IMR-90 (cell line): ENCODE measurements at regions not wholly inside any gene's neighbourhood (a gene's known extent, or its start where the extent isn't known, plus 50 kb on each side); places are given as distances from the start of the nearest gene placed in this dataset.

Source experiments
- ATAC-seq: fragments of 200-7000 bp; cut with Tn5 transposase; 2 replicates; pipeline ENCODE4 v1.9.1; 2020; ENCODE audit warnings: low read depth, mild to moderate bottlenecking, moderate library complexity
- BruUV-seq: library from RNA; stranded (reverse); fragments of 400-500 nt; replicated peaks from 2 replicates; lab custom pipeline; 2021; lab: Mats Ljungman, UMichigan
- CTCF ChIA-PET: fragments of 300-600 bp; formaldehyde crosslinking; extraction: SDS; loops from one replicate; lab custom pipeline; 2021; ENCODE audit warnings: antibody characterized with exemption; lab: Yijun Ruan, JAX
- POLR2A ChIA-PET: fragments of 300-600 bp; sonication (Branson Sonifier 250); formaldehyde crosslinking; loops from one replicate; lab custom pipeline; 2022; ENCODE audit warnings: antibody characterized with exemption; ENCODE audit not compliant: unreplicated experiment; lab: Charles Lee
- DNase-seq: peaks from one replicate; pipeline ENCODE4 v3.0.0; 2013
- H2AFZ ChIP-seq: replicated peaks from 2 replicates; pipeline ENCODE3; 2013; ENCODE audit warnings: low read length, mild to moderate bottlenecking; ENCODE audit not compliant: poor library complexity
- H2AK5ac ChIP-seq: 2 replicates; pipeline ENCODE4 v1.6.1; 2013; ENCODE audit warnings: low read depth, low read length, inconsistent platforms
- H2AK9ac ChIP-seq: replicated peaks from 2 replicates; pipeline ENCODE3; 2013; ENCODE audit warnings: mild to moderate bottlenecking, low read depth, low read length, moderate library complexity; ENCODE audit not compliant: poor library complexity
- H2BK120ac ChIP-seq: 2 replicates; pipeline ENCODE4 v1.6.1; 2013; ENCODE audit warnings: low read depth, low read length, inconsistent platforms
- H2BK15ac ChIP-seq: 3 replicates; pipeline ENCODE4 v1.6.1; 2013; ENCODE audit warnings: low read depth, low read length, inconsistent platforms
- H2BK20ac ChIP-seq: 2 replicates; pipeline ENCODE4 v1.6.1; 2013; ENCODE audit warnings: low read depth, mild to moderate bottlenecking, inconsistent platforms, low read length, moderate library complexity
- H2BK5ac ChIP-seq: 2 replicates; pipeline ENCODE4 v1.6.1; 2013; ENCODE audit warnings: mild to moderate bottlenecking, low read depth, low read length, inconsistent platforms; ENCODE audit not compliant: poor library complexity, severe bottlenecking
- H3K14ac ChIP-seq: replicated peaks from 2 replicates; pipeline ENCODE4 v1.6.1; 2013; ENCODE audit warnings: low read depth, low read length, inconsistent platforms
- H3K18ac ChIP-seq: 2 replicates; pipeline ENCODE4 v1.6.1; 2013; ENCODE audit warnings: low read depth, low read length, control low read depth
- H3K23ac ChIP-seq: 2 replicates; pipeline ENCODE4 v1.6.1; 2013; ENCODE audit warnings: low read depth, low read length, inconsistent platforms
- H3K27ac ChIP-seq: 2 replicates; pipeline ENCODE4 v1.5.1; 2013; ENCODE audit warnings: mild to moderate bottlenecking, control low read depth, low read length; ENCODE audit not compliant: insufficient read depth
- H3K27me3 ChIP-seq: 2 replicates; pipeline ENCODE4 v1.6.1; 2013; ENCODE audit warnings: low read length; ENCODE audit not compliant: control insufficient read depth, insufficient read depth
- H3K36me3 ChIP-seq: 2 replicates; pipeline ENCODE4 v1.6.1; 2013; ENCODE audit warnings: low read length, mixed read lengths; ENCODE audit not compliant: control insufficient read depth, insufficient read depth
- H3K4ac ChIP-seq: 2 replicates; pipeline ENCODE4 v1.6.1; 2013; ENCODE audit warnings: low read depth, low read length, inconsistent platforms
- H3K4me1 ChIP-seq: 2 replicates; pipeline ENCODE4 v1.6.1; 2013; ENCODE audit warnings: low read length, mixed read lengths; ENCODE audit not compliant: control insufficient read depth, insufficient read depth
- H3K4me2 ChIP-seq: 2 replicates; pipeline ENCODE4 v1.6.1; 2013; ENCODE audit warnings: low read depth, mild to moderate bottlenecking, control low read depth, low read length, moderate library complexity
- H3K4me3 ChIP-seq: 2 replicates; pipeline ENCODE4 v1.5.1; 2013; ENCODE audit warnings: low read depth, mild to moderate bottlenecking, control low read depth, low read length, moderate library complexity; ENCODE audit not compliant: insufficient read depth
- H3K56ac ChIP-seq: 2 replicates; pipeline ENCODE4 v1.6.1; 2013; ENCODE audit warnings: low read length, inconsistent platforms; ENCODE audit not compliant: insufficient read depth; ENCODE audit errors: extremely low read depth
- H3K79me1 ChIP-seq, 2 experiments: 2 replicates each; pipeline ENCODE4 v1.6.1; 2013; ENCODE audit warnings: low read length in 2 of 2, inconsistent platforms in 1 of 2, low read depth in 1 of 2
- H3K9ac ChIP-seq: 2 replicates; pipeline ENCODE4 v1.6.1; 2013; ENCODE audit warnings: low read depth, low read length, control low read depth
- H3K9me1 ChIP-seq: 2 replicates; pipeline ENCODE4 v1.6.1; 2013; ENCODE audit warnings: low read length, inconsistent platforms; ENCODE audit not compliant: insufficient read depth
- H3K9me3 ChIP-seq: 2 replicates; pipeline ENCODE4 v1.6.1; 2013; ENCODE audit warnings: low read length; ENCODE audit not compliant: control insufficient read depth, insufficient read depth
- H4K20me1 ChIP-seq: 2 replicates; pipeline ENCODE4 v1.6.1; 2013; ENCODE audit warnings: low read length, inconsistent platforms; ENCODE audit not compliant: insufficient read depth
- H4K5ac ChIP-seq: 2 replicates; pipeline ENCODE4 v1.6.1; 2013; ENCODE audit warnings: mild to moderate bottlenecking, low read depth, low read length, control low read depth
- H4K8ac ChIP-seq, 2 experiments: 2 replicates each; pipeline ENCODE4 v1.6.1; 2013; ENCODE audit warnings: low read depth in 2 of 2, low read length in 2 of 2, control low read depth in 1 of 2, inconsistent platforms in 1 of 2
- H4K91ac ChIP-seq: 2 replicates; pipeline ENCODE4 v1.6.1; 2013; ENCODE audit warnings: low read depth, low read length, inconsistent platforms; ENCODE audit not compliant: insufficient read depth
- BHLHE40 ChIP-seq: fragments of 150-350 bp; IDR thresholded peaks from 2 replicates; pipeline ENCODE4 v1.6.1; 2016; ENCODE audit warnings: mild to moderate bottlenecking, low read depth, low read length
- CEBPB ChIP-seq: IDR thresholded peaks from 2 replicates; pipeline ENCODE4 v1.6.1; 2012; ENCODE audit warnings: low read depth, low read length, improper control_type of control experiment
- CHD1 ChIP-seq: IDR thresholded peaks from 2 replicates; pipeline ENCODE4 v1.6.1; 2012; ENCODE audit warnings: low read depth, low read length, improper control_type of control experiment
- CTCF ChIP-seq: conservative IDR thresholded peaks from 2 replicates; pipeline ENCODE4 v1.5.1; 2012; ENCODE audit warnings: mild to moderate bottlenecking, low read depth, low read length, improper control_type of control experiment
- ELK1 ChIP-seq: fragments of 150-350 bp; IDR thresholded peaks from 2 replicates; pipeline ENCODE4 v1.6.1; 2016; ENCODE audit warnings: low read depth, mild to moderate bottlenecking, low read length, moderate library complexity, borderline replicate concordance
- FOS ChIP-seq: fragments of 150-350 bp; IDR thresholded peaks from 2 replicates; pipeline ENCODE4 v1.6.1; 2016; ENCODE audit warnings: low read depth, low read length
- MAFK ChIP-seq: IDR thresholded peaks from 2 replicates; pipeline ENCODE4 v1.6.1; 2012; ENCODE audit warnings: low read depth, low read length, improper control_type of control experiment
- MAZ ChIP-seq: IDR thresholded peaks from 2 replicates; pipeline ENCODE4 v1.6.1; 2012; ENCODE audit warnings: low read depth, mild to moderate bottlenecking, low read length, improper control_type of control experiment, moderate library complexity, borderline replicate concordance
- MXI1 ChIP-seq: IDR thresholded peaks from 2 replicates; pipeline ENCODE4 v1.6.1; 2012; ENCODE audit warnings: low read depth, mild to moderate bottlenecking, low read length, moderate library complexity, borderline replicate concordance
- NFE2L2 ChIP-seq: fragments of 150-350 bp; IDR thresholded peaks from 2 replicates; pipeline ENCODE4 v1.6.1; 2016; ENCODE audit warnings: low read depth, mild to moderate bottlenecking, low read length
- POLR2A ChIP-seq: IDR thresholded peaks from 2 replicates; pipeline ENCODE4 v1.6.1; 2012; ENCODE audit warnings: mild to moderate bottlenecking, low read depth, low read length
- RAD21 ChIP-seq: IDR thresholded peaks from 2 replicates; pipeline ENCODE4 v1.6.1; 2012; ENCODE audit warnings: low read length, improper control_type of control experiment
- RCOR1 ChIP-seq: IDR thresholded peaks from 2 replicates; pipeline ENCODE4 v1.6.1; 2012; ENCODE audit warnings: mild to moderate bottlenecking, low read length, improper control_type of control experiment; ENCODE audit not compliant: insufficient replicate concordance
- RFX5 ChIP-seq: IDR thresholded peaks from 2 replicates; pipeline ENCODE4 v1.8.0; 2012; ENCODE audit warnings: low read depth, mild to moderate bottlenecking, low read length, moderate library complexity
- SMC3 ChIP-seq: fragments of 150-350 bp; IDR thresholded peaks from 2 replicates; pipeline ENCODE4 v1.6.1; 2016; ENCODE audit warnings: low read depth, mild to moderate bottlenecking, antibody characterized with exemption, low read length, moderate library complexity
- USF2 ChIP-seq: fragments of 150-350 bp; IDR thresholded peaks from 2 replicates; pipeline ENCODE4 v1.6.1; 2017; ENCODE audit warnings: mild to moderate bottlenecking, antibody characterized with exemption, low read length, low read depth
- WGBS, 2 experiments: methylation state at CpG; one replicate each; pipeline versions ENCODE4 v1.1.5 to v1.1.7; 2013; ENCODE audit warnings: missing lambda C conversion rate in 2 of 2; ENCODE audit not compliant: insufficient read length in 1 of 2; ENCODE audit errors: extremely low coverage in 2 of 2; 5-methylcytosine and 5-hydroxymethylcytosine counted together
- dilution Hi-C: fragments of 300-500 bp; cut with HindIII; formaldehyde crosslinking; loops from one replicate; pipeline ENCODE4 v1.14.3; 2018; ENCODE audit warnings: low sequenced_read_pairs; ENCODE audit not compliant: unreplicated experiment
- in situ Hi-C: fragments of 300-500 bp; cut with MboI; formaldehyde crosslinking; loops from 3 replicates; pipeline ENCODE4 v1.14.3; 2019; ENCODE audit warnings: low sequenced_read_pairs, inconsistent platforms, mixed read lengths
- intact Hi-C: fragments of 100-400 bp; cut with micrococcal nuclease; formaldehyde crosslinking; loops from 2 replicates; pipeline ENCODE4 v1.10.0; 2022

GRCh38 chr6:113326781-113327180 lies 530.4 kb upstream of the MARCKS start:
- peaks cover 4% of the 10 kb centered on the region; the same call in 1 of the 2 replicates for H3K4me1 ChIP-seq
- H3K23ac ChIP-seq: no peak overlapping the region
- no peaks in the 10 kb centered on the region for H3K9me3 ChIP-seq
- TF ChIP-seq RCOR1: no peak
- TF ChIP-seq NFE2L2: no peak
- TF ChIP-seq SMC3: no peak
- TF ChIP-seq CHD1: no peak
- no peak for TF ChIP-seq MAFK
- TF ChIP-seq CEBPB: no peak
- no peak for TF ChIP-seq BHLHE40
- TF ChIP-seq POLR2A: no peak
- TF ChIP-seq RAD21: no peak
- no peak for TF ChIP-seq FOS
- TF ChIP-seq ELK1: no peak
- no peak for TF ChIP-seq RFX5
- no peak for TF ChIP-seq CTCF
- TF ChIP-seq MAZ: no peak
- TF ChIP-seq MXI1: no peak
- TF ChIP-seq USF2: no peak
- no peak overlapping the region for H2AK9ac ChIP-seq
- ChIA-PET POLR2A (no interaction called here), CTCF (no interaction called here)
- dilution Hi-C loops (no loop called here), in situ Hi-C loops (no loop called here), intact Hi-C loops (no loop called here)
- H4K20me1 ChIP-seq: no peaks in the 10 kb centered on the region
- no peaks in the 10 kb centered on the region for H3K9me1 ChIP-seq
- no peak overlapping the region for H3K27ac ChIP-seq
- H3K4me2 ChIP-seq: no peak overlapping the region
- peak overlapping the region; percentile 54; the same call in 1 of the 2 replicates for H2AK5ac ChIP-seq
- H3K9ac ChIP-seq: no peak overlapping the region
- 100% methylated on average over 3 of the region's 3 CpGs; no CpG with 5 or more reads in 1 of the 2 experiments for WGBS, 2 experiments
- ATAC-seq (no peak), DNase-seq (no peak)
- no peak overlapping the region for H4K91ac ChIP-seq
- no TSS peak for BruUV-seq
- no peak overlapping the region for H2BK120ac ChIP-seq
- H2BK20ac ChIP-seq: no peak overlapping the region
- H3K14ac ChIP-seq: 0 out of 2 replicates have a peak overlapping the region, but pooled peaks have one; percentile 39
- no peak overlapping the region for H3K56ac ChIP-seq
- H3K79me1 ChIP-seq: no peaks in the 10 kb centered on the region
- no peak overlapping the region for H4K8ac ChIP-seq
- no peak overlapping the region for H3K4ac ChIP-seq
- no peak overlapping the region for H2AFZ ChIP-seq
- H3K36me3 ChIP-seq: no peaks in the 10 kb centered on the region
- no peak overlapping the region for H2BK5ac ChIP-seq
- H2BK15ac ChIP-seq: no peak overlapping the region; the same call in 2 of the 3 replicates
- no peak overlapping the region for H4K5ac ChIP-seq
- H3K27me3 ChIP-seq: no peaks in the 10 kb centered on the region
- 0 out of 2 replicates have a peak overlapping the region, but pooled peaks have one; percentile 18 for H3K18ac ChIP-seq
- H3K4me3 ChIP-seq: no peak overlapping the region
